DMS79 (cell line): ENCODE measurements at regions not wholly inside any gene's neighbourhood (a gene's known extent, or its start where the extent isn't known, plus 50 kb on each side); places are given as distances from the start of the nearest gene placed in this dataset.
"Not testable (repeated sequence)": the region's sequence is repeated elsewhere in the genome, so short reads cannot be mapped to it uniquely, and the experiment has no call there.

ENCODE experiments used
- DNase-seq: peaks from one replicate; lab custom pipeline; 2025; lab: John Stamatoyannopoulos, UW

DNA sequence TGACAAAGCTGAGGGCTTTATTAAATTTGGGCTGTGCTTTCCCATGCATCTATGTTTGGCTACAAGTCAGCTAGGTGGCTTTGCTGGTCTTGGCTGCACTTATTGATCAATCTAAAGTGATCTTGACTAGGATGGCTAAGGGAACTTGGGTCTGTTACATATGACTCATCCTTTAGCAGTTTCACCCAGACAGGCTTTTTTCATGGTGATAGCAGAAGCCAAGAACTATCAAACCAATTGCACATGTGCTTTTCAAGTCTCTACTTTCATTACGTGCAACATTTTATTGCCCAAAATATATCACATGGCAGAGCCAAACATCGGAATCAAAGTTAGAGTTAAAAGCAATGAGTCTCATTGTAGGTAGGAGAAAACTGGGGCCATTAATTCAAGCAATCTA is 626.3 kb downstream of the TENT5A start:
- DNase-seq, result no peak

DNA sequence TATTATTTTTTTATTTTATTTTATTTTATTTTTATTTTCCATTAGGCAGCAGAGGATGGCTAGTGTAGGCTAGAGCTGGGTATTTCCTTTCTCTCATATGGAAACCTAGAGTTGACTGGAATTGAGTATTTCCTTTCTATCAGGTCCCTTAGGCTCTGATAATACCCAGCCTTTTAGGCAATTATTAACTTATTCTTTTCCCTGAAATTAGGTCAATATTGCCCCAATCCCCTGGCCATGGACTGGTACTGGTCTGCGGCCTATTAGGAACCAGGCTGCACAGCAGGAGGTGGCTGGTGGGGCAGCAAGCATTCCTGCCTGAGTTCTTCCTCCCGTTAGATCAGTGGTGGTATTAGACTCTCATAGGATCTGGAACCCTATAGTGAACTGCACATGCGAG is 632.2 kb downstream of the TENT5A start:
- DNase-seq, result no peak

DNA sequence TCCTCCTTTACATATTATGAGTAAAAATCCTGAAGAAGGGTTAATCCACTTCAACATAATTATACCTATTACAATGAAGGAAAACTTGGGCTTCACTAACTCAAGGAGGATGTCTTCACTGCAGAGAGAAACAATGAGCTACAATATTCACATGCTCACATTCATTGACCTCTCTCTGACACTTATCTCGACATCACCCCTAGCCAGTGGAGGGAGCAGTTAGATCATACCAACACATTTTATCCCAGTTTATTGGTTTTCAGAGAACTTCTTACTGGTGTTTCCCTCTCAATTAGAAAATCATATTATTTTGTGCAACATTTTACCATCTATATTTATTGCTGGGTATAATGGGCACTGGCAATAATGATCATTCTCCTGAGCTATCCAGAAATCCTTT is 646.5 kb downstream of the TENT5A start:
- DNase-seq, result no peak

DNA sequence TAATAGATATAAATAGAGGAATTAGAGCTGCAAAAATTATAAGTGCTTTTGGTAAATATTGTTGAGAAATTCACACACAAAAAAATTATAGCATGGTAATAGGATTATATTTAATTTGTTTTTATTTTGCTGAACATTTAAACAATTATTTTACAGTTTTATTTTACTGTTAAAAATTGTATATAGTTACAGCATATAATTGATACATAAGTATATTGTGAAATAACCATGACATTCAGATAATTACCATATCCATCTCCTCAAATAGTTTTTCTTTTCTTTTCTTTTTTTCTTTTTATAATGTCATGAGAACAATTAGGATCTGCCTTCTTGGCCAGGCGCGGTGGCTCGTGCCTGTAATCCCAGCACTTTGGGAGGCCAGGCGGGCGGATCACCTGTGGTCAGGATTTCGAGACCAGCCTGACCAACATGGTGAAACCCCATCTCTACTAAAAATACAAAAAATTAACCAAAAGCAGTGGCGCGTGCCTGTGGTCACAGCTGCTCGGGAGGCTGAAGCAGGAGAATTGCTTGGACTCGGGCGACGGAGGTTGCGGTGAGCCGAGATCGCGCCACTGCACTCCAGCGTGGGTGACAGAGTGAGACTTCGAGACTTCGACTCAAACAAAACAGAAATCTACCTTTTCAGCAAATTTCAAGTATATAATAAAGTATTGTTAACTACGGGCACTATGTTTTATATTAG is 654.2 kb downstream of the TENT5A start:
- no peak for DNase-seq

DNA sequence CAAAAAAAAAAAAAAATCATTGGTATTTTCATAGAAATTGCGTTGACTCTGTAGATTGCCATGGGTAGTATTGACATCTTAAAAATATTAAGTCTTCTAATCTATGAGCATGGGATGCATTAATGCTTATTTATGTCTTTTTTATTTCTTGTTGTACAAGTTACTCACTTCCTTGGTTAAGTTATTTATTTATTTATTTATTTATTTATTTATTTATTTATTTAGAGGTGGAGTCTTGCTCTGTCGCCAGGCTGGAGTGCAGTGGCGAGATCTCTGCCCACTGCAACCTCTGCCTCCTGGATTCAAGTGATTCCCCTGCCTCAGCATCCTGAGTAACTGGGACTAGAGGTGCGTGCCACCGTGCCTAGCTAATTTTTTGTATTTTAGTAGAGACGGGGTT is 656.0 kb downstream of the TENT5A start:
- DNase-seq, result not testable (repeated sequence)

DNA sequence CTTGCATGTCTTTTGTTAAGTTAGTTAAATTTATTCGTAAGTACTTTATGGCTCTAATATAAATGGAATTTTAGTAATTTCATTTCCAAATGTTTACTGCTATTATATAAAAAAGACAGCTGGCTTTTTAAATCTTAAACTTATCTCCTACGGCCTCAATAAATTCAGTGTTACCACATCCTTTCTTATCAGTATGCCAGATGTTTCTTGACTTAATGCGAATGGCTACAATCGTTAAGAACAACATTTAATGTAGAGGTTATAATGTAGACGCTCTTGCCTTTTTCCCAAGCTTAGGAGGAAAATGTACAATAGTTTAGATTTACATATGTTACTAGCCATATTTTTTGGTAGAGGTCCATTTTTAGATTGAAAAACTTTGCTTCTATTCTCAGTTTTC is 659.4 kb downstream of the TENT5A start:
- DNase-seq, result no peak

DNA sequence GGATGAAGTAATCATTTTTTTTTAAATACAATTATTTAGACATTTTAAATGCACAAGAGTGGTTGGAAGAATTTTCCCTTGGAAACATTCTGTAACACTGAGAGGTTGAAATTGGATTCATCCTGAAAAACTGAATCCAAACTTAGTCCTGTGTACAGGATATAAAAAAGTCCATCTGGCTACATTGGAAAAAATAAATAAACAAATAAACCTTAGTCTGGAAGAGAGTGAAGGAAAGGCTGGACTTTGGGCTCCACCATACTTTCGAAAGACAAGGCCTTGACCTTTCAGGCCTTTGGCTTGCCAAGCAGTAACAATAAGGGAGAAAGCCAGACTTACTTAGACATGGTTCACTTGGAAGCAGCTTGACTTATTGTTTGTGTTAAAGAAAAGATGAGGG is 664.3 kb downstream of the TENT5A start:
- DNase-seq, result no peak

DNA sequence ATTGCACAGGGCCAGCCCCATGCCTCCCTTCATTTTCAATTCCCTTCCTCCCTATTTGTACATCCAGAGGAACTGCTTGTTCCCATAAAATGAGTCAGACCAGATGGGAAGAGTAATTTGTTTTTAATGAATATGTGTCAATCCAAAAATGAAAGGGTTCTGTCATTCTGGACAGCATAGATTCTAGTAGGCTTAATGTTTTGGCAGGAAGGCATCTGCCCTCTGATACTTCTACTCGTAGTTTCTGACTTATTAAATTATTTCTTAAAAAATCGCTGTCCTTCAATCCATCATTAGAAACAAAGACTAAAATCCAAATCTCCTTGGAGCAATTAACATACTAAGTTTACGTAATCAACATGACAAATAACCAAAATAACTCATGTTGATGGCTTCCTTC is 665.5 kb downstream of the TENT5A start:
- no peak for DNase-seq

DNA sequence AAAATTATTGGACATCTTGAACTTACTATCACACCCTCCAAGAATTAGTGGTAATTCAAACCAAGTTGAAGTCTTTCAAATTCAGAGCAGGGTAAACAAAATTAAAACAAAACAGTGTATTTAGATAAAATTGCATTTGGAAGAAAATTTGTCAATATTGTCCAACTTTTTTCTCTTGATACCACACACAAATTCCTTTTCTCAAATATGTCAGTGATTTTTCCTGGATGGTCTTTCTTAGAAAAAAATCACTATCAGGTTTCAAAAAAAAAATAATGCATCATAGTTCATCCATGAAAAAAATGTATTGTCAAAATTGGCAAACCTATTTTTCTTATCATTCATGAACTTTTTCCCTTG is 667.1 kb downstream of the TENT5A start:
- DNase-seq, result no peak

DNA sequence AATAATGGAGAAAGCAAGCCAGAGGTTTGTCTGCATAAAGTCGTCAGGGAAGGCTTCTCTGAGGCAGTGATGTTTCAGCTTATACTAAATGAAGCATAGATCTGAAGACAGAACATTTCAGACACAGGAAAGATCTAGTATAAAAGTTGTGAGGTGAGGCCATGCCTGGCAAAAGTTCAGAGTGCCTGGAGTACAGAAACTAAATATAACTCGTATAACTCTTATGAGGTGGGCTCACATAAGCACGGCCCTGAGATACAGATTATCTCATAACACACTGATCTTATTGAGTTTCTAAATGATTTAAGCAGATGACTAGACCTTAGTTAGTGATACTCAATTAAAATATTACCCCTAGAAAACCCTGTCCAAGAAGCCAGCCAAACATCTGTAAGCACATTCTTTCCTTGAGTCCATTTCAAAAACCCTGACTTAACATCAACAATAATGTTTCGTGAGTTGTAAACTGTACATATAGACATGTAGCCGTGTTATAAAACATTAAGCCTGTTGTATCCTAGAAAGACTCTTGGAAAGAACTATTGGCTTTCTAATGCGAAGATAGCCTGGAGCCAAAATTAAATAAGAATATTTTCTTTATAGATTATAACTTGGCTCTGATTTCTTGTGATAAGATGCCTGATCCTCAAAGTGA is 667.6 kb downstream of the TENT5A start:
- no peak for DNase-seq

DNA sequence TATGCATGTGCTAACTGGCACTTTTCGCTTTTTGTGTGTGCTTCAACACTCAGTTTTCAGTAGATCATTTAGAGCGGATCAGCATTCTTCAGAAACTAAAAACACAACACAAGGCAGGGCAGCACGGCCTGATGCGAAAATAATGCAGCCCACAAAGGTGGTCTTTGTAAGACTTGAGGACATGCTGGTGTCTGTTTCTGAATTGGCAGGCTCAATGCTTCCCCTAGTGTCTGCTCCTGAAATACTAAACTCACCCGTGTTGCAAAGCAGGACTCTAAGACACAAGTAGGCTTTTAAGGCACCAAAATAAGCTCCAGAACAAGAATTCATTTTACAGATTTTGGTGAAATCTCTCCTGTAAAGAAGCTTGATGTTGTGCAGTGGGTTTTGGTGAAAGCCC is 676.5 kb downstream of the TENT5A start:
- DNase-seq, result no peak

DNA sequence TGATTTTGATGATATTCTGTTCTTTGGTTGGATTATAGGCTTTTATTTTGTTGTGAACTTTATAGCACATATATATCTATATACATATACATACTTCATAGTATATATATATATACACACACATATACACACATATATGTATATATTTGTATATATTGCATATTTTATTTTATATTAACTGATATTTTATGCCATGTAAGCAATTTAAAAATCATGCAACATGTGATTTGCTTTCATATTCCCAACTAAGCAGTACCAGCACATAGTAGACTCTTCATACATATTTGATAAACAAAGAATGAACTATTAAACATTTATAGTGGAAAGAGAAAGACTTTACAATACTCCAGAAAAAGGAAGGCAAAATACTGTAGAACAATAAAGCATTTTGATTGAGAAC is 679.2 kb downstream of the TENT5A start:
- no peak for DNase-seq

DNA sequence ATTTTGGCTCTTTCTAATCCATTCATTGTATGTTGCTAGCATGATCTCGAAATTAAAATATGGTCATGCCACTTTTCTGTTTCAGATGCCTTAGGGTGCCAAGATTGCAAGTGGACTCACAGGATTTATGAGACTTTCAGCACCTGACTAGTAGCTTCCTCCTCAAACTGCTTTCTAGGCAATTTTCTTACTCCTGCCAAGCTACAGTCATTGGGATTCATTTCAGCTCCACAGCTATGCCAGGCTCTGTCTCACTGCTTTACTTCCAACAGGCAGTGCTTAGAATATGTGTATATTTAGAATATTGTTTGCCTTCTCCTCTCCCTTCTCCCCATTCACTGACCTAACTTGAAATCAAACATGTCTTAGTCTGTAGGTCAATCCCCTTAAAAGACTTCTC is 681.4 kb downstream of the TENT5A start:
- no peak for DNase-seq

DNA sequence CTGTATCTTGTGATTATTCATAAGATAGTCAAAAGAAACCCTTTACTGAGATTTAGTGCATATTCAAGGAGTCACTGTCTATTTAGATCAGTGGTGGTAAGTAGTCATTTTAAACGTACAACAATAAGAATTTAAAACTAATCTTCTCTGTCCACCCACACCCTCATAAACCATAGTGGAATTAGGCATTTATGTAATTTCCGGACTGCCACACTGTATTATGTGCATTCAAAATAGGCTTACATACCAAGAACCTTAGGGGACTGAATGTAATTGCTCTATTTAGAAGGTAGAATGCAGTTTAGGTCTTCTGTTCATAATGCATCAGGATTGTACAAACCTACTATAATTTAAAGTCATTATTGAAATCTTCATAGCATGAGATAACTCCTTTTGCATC is 685.4 kb downstream of the TENT5A start:
- DNase-seq, result no peak

DNA sequence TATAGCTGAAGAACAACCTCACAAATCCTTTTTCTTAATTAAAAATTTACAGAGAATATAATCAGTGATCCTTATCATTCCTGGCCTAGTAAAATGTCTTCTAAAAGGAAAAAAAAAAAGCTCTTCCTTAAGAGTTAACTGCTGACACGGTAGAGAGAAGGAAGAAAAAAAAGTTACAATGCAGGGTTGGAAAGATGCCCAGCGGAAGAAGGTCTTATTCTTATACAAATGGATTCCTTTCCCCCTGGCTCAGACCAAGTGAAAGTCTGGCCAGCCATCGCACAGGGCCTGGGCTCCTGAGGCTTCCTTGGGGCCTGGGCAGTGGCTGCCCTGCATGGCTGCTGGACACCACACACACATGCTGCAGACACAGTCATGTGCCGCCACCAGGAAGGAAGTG is 688.6 kb downstream of the TENT5A start:
- no peak for DNase-seq

DNA sequence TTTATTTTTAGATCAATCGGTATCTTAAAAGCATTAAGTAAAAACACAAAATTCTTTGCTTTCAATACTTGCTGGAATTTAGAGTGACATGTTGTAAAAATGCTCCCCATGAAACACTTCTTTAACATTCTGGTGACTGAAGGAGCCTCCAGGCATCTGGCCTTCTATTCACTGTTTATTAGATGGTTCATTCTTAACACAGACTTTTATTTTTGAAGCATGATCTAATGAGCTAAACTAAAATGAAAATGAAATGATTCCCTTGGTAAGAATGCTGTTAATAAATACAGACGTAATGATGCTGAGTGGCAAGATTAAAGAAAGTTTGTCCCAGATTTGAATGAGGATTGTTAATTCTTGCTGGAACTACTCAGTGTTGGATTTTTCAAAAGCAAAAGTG is 698.4 kb downstream of the TENT5A start:
- DNase-seq, result no peak

DNA sequence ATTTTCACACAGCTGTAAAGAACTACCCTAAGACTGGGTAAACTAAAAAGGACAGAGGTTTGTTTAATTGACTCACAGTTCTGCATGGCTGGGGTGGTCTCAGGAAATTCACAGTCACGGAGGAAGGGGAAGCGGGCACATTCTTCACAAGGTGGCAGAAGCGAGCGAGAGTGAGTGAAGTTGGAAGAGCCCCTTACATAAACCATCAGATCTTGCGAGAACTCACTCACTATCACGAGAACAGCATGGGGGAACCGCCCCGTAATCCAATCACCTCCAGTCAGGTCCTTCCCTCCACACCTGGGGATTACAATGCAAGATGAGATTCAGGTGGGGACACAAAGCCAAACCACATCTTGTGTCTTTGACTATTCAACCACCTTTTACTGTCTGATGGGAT is 700.5 kb downstream of the TENT5A start:
- no peak for DNase-seq

DNA sequence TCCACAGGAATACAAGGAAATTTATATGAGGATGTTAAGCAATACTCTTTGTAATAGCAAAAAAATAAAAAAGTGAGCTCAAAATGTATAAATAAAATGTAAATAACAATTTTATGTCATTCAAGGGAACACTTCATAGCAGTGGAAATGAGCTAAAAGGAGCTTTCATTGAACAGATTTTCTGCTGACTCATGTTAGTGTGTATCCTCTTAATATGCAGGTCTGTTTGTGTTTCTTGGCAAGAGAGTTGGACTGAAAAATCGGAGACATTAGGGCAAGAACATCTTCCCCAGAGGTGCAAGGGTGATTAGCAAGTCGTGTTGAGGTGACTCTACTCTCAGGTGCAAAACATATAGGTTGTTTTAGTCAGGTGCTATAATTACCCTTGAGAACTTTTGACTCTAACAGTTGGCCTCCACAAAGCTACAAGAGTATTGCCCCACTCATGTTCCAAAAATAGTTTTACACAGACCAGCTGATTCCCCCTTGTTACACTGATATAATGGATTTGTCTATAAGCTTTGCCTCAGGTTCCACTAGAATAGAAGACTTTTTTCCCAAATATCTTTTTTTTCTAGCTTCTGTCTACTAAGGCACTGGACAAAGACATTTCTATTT is 702.9 kb downstream of the TENT5A start:
- DNase-seq, result no peak

DNA sequence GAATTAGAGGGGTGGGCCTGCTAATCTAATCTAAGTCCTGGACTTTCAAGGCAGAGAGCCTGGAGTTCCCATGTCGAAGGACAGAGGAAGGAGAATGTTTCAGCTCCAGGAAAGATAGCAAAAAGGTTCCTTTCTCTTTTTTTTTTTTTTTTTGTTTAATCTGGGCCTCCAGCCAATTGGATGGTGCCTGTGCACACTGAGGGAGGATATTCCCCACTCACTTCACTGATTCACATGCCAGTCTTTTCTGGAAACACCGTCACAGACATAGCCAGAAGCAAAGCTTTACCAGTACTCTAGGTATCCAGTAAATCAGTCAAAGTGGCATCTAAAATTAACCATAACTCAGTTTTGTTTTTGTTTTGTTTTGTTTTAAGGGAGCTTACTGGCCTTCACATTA is 721.1 kb downstream of the TENT5A start:
- DNase-seq, result no peak

DNA sequence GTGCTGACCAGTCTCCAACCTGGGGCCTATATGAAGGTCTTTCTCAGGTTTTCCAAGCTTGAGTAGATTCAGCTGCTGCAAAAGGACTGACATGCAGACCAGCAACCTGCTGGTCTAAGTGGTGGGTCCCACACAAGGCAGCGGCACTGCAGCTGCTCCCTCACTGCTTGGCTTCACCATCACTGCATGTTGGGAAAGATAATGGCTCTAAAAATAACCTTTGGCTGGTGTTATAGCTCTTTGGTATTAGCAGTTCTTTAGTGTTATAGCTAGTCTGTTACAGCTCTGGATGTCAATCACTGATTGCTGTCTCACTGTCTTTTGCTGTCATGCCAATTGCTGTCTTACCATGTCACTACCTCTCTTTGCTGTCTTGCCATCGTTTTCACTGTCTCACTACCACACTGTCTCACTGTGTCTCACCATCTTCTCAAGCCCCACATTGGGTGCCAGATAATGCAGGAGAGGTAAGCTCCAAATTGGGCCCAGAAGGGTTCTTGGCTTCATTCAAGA is 726.4 kb downstream of the TENT5A start:
- DNase-seq, result no peak

DNA sequence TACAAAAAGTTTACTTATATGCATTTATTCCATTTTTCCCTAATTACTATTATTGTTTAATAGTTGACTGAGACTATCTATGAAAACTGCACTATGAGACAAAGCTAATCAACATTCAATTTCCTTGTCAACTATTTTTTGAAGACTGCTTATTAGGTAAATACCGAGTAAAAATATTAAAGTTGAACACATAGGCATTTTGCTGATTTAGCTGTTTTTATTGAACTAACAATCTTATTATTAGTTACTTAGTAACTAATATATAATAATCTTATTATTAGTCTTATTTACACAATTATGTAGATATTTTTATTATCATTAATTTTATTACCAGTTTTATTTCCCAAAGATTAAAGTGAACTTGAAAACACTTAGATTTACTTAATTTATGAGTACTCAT is 728.8 kb downstream of the TENT5A start:
- DNase-seq, result no peak

DNA sequence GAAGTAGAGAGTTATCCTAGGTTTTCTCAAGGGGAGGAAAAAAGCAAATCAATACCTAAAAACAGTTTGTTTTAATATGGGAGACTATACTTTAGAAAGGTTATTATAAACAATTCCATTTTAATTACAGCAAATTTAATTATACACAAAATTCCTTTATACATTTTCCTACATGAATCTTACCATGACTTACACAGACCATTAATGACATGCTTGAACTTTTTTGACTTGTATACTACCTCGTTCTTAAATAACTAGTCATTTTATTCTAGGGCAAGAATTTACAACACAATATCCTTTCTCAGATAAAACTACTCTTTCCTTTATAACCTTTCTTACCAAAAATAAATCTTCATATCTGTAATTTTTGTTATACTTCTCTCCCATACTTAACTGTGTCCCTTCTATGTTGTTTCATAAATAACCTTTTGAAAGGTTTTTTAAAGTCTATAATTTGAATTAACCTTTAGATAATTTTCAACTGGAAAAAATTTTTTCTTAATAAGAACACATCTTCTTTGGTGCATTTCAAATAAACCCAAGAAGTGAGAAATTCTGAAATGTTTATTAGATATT is 729.4 kb downstream of the TENT5A start:
- no peak for DNase-seq

DNA sequence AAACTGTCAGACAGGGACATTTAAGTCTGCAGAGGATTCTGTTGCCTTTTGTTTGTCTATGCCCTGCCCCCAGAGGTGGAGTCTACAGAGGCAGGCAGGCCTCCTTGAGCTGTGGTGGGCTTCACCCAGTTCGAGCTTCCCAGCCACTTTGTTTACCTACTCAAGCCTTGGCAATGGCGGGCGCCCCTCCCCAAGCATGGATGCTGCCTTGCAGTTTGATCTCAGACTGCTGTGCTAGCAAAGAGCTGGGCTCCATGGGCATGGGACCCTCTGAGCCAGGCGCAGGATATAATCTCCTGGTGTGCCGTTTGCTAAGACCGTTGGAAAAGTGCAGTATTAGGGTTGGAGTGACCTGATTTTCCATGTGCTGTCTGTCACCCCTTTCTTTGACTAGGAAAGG is 734.9 kb downstream of the TENT5A start:
- DNase-seq, result not testable (repeated sequence)
